Fibroblast of villous mesenchyme (primary cell): ENCODE measurements at regions not wholly inside any gene's neighbourhood (a gene's known extent, or its start where the extent isn't known, plus 50 kb on each side); places are given as distances from the start of the nearest gene placed in this dataset.
A peak's percentile ranks its signal among the peaks of the same experiment; 100 is the strongest.

Experiments used
- DNase-seq: peaks from one replicate; pipeline ENCODE4 v3.0.0-alpha.2; 2010; ENCODE audit warnings: low read depth
- H3K4me3 ChIP-seq: 2 replicates; pipeline ENCODE4 v1.5.1; 2011; ENCODE audit warnings: low read depth, mild to moderate bottlenecking, low read length
- TF ChIP-seq, protein P1 (sequence below): IDR thresholded peaks from 2 replicates; pipeline ENCODE4 v1.5.1; 2012; ENCODE audit warnings: low read depth, mild to moderate bottlenecking, low read length; ENCODE audit not compliant: insufficient read depth

DNA sequence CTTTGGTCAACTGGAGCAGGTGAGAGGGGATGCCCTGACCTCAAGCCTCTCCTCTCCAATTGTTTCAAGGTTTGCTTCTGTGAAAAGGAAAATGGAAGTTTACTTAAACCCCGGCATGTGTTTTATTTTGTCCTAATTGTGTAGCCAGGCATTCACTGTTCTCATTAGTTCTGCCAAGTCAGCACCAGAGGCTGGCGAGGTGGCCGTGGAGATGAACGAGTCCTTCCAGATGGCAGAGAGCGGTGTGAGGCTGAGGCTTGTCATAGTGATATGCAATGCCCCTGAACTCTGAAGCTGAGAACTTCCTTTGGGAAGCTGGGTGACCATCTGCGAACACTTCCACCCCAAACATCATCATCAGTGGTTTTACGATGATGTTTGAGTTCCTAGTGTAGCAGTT, 199.6 kb downstream of the TJP1 start:
- H3K4me3 ChIP-seq: no peak overlapping the region
- TF ChIP-seq, protein P1, sequence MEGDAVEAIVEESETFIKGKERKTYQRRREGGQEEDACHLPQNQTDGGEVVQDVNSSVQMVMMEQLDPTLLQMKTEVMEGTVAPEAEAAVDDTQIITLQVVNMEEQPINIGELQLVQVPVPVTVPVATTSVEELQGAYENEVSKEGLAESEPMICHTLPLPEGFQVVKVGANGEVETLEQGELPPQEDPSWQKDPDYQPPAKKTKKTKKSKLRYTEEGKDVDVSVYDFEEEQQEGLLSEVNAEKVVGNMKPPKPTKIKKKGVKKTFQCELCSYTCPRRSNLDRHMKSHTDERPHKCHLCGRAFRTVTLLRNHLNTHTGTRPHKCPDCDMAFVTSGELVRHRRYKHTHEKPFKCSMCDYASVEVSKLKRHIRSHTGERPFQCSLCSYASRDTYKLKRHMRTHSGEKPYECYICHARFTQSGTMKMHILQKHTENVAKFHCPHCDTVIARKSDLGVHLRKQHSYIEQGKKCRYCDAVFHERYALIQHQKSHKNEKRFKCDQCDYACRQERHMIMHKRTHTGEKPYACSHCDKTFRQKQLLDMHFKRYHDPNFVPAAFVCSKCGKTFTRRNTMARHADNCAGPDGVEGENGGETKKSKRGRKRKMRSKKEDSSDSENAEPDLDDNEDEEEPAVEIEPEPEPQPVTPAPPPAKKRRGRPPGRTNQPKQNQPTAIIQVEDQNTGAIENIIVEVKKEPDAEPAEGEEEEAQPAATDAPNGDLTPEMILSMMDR: no peak
- no peak for DNase-seq

DNA sequence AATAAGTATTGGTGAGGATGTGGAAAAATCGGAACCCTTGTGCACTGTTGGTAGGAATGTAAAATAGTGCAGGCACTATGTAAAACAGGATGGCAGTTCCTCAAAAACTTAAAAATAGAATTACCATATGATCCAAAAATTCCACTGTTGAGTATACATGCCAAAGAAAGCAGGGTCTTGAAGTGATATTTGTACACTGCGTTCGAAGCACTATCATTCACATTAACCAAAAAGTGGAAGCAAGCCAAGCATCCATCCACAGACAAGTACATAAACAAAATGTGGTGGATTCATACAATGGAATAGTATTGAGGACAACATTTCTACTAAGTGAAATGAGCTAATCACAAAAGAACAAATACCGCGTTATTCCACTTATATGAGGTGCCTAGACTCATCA, 200.7 kb downstream of the TJP1 start:
- DNase-seq: no peak
- H3K4me3 ChIP-seq: no peak overlapping the region
- TF ChIP-seq, protein P1: no peak

DNA sequence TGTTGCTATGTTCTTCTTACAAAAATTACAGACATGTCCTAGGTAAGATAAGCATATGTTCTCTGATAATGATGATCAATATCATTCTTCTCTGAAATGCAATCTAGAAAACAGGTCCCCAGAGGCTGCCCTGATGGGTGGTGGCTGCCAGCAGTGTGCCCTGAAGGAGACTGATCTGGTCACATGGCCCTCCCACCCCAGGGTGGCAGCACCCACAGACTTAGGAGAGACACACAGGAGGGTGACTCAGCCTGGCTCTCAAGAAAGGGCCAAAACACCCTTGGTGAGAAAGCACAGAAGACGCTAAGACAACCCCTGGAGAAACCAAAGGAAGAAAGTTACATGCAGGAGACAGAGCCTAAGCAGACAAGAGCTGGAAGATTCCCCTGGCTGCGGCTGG, 203.7 kb downstream of the TJP1 start:
- TF ChIP-seq, protein P1: no peak
- H3K4me3 ChIP-seq: no peak overlapping the region

DNA sequence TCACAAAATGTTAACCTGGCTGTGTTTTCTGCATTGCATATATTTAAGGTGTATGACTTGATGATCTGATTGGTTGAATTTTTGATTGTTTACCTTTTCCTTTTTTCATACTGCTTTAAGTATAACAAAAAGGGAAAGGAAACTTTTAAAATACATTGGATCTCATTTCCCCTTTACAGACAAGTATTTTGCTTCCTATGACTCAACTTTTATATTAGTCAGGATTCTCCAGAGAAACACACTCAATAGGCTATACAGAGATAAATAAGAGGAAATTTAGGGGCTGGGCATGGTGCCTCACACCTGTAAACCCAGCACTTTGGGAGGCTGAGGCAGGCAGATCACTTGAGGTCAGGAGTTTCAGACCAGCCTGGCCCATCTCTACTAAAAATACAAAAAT, 205.8 kb downstream of the TJP1 start:
- no peak for DNase-seq
- TF ChIP-seq, protein P1: no peak
- no peak overlapping the region for H3K4me3 ChIP-seq

More for the DNA sequence above, 203.7 kb downstream of the TJP1 start:
- DNase-seq: no peak

DNA sequence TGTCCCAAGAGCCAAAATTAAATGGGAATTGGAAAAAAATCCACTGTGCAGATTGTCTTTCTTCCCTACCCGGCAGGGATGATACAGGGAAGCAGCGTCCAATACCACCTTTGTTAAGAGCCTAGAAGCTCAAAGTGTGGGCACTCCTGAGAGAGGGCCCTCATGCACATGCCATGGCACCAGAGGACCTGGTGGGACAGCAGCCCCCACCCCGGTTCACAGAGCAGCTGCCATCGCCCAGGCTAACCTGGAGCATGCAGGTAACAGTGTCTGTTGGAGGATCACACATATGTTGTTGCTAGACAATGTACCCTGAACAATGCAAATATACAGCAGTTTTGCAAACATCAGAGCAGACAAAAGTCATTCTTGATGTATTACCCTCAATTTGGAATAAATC, 206.5 kb downstream of the TJP1 start:
- TF ChIP-seq, protein P1: no peak
- no peak overlapping the region for H3K4me3 ChIP-seq
- DNase-seq: no peak

DNA sequence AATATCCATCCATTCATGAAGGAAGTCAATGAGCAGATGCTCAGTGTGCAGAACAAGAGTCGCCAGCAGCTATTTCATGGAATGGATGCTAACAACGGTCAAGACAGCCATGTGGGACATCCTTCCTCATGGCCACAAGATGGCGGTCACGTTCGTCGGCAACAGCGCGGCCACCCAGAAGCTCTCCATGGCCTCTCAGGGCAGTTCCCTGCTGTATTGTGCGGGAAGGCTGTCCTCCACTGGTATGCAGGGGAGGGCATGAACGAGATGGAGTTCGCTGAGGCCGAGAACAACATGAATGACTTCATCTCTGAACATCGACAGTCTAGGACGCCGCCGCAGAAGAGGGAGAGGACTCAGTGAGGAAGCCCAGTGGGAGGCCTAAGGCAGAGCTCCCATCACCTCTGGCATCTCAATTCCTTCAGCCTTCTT, 208.3 kb downstream of the TJP1 start:
- TF ChIP-seq, protein P1: peak; percentile 28
- H3K4me3 ChIP-seq: no peak overlapping the region
- peak; percentile 13 for DNase-seq

DNA sequence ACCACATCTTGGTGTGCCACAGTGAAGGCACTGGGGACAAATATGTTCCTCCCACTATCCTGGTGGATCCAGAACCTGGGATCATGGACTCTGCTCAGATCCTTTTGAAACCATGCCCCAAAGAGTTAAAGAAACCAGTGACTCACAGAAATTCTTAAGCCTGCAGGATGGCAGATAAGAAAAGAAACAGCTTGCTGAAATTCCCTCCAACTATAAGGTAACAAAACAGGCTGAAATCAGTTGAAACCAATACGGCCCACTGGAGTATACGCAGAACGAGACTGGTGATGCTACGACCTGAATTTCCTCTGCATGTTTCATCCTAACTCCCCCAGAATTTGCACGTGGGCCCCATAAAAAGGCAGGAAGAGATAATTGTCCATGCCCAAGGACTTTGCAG, 209.6 kb downstream of the TJP1 start:
- DNase-seq: peak; percentile 32
- TF ChIP-seq, protein P1: no peak
- no peak overlapping the region for H3K4me3 ChIP-seq
